LNCaP clone FGC (cell line): ENCODE measurements at regions not wholly inside any gene's neighbourhood (a gene's known extent, or its start where the extent isn't known, plus 50 kb on each side); places are given as distances from the start of the nearest gene placed in this dataset.
"Not testable (repeated sequence)": the region's sequence is repeated elsewhere in the genome, so short reads cannot be mapped to it uniquely, and the experiment has no call there.

Experiments
- DNase-seq: peaks from one replicate; pipeline ENCODE4 v3.0.0-alpha.2; 2011; ENCODE audit warnings: low read depth
- H3K4me3 ChIP-seq: 2 replicates; pipeline ENCODE4 v1.5.1; 2011; ENCODE audit warnings: mild to moderate bottlenecking, low read depth, low read length, control low read depth
- CTCF ChIP-seq: IDR thresholded peaks from 2 replicates; pipeline ENCODE4 v1.5.1; 2012; ENCODE audit warnings: mild to moderate bottlenecking; ENCODE audit not compliant: control insufficient read depth, insufficient read depth; ENCODE audit errors: extremely low read depth

- H3K4me3 ChIP-seq: no peak overlapping the region
- no peak for DNase-seq
- TF ChIP-seq CTCF: no peak
Observed at GRCh38 chr12:82619644-82620043, 67.1 kb upstream of the TMTC2 start.

GRCh38 chr12:82620917-82621316 is 65.8 kb upstream of the TMTC2 start:
- H3K4me3 ChIP-seq: no peak overlapping the region
- no peak for TF ChIP-seq CTCF
- DNase-seq: no peak

- TF ChIP-seq CTCF: no peak
- DNase-seq: no peak
- no peak overlapping the region for H3K4me3 ChIP-seq
Observed at GRCh38 chr12:82625523-82625922, 61.2 kb upstream of the TMTC2 start.

- DNase-seq: no peak
- peak; percentile 72 for TF ChIP-seq CTCF
Observed at GRCh38 chr12:82627799-82628198, 58.9 kb upstream of the TMTC2 start.

GRCh38 chr12:82634495-82635258 is 52.0 kb upstream of the TMTC2 start:
- not testable (repeated sequence) for H3K4me3 ChIP-seq
- peak; percentile 21 for DNase-seq

More at GRCh38 chr12:82627799-82628198, 58.9 kb upstream of the TMTC2 start:
- H3K4me3 ChIP-seq: no peak overlapping the region

GRCh38 chr12:82635263-82635662 is 51.4 kb upstream of the TMTC2 start:
- no peak overlapping the region for H3K4me3 ChIP-seq
- no peak for DNase-seq
- TF ChIP-seq CTCF: no peak
